A549 (cell line): ENCODE measurements at regions not wholly inside any gene's neighbourhood (a gene's known extent, or its start where the extent isn't known, plus 50 kb on each side); places are given as distances from the start of the nearest gene placed in this dataset.

Experiments used
- ATAC-seq, 2 experiments: fragments of 200-7000 bp in 1 of 2; fragments of >200 bp in 1 of 2; cut with Nextera tagmentation in 1 of 2; cut with Tn5 transposase in 1 of 2; 3 replicates each; pipeline versions ENCODE4 v1.8.0 to v1.9.1; 2018 to 2020; ENCODE audit warnings: mild to moderate bottlenecking in 1 of 2, moderate library complexity in 1 of 2
- CTCF ChIA-PET: fragments of 300-600 bp; sonication (Branson Sonifier 250); formaldehyde crosslinking; extraction: SDS; loops from one replicate; lab custom pipeline; 2021; ENCODE audit warnings: antibody characterized with exemption, inconsistent platforms; lab: Yijun Ruan, JAX
- POLR2A ChIA-PET: fragments of 350-600 bp; formaldehyde crosslinking; extraction: SDS; loops from one replicate; lab custom pipeline; 2021; ENCODE audit warnings: antibody characterized with exemption, inconsistent platforms; lab: Yijun Ruan, JAX
- DNase-seq, 2 experiments: peaks; one replicate each; pipeline versions ENCODE4 v3.0.0 to v3.0.0-alpha.2; 2011 to 2016; ENCODE audit warnings: low read depth in 1 of 2, low spot score in 1 of 2
- FAIRE-seq: peaks from 2 replicates; lab custom pipeline; 2011; peaks lifted over from hg19 to GRCh38; lab: Jason Lieb, UNC
- H3K27ac ChIP-seq, 2 experiments: fragments of >200 bp; sonication (Bioruptor Twin); formaldehyde crosslinking; 3 replicates each; pipeline ENCODE4 v1.5.1; 2016 to 2017
- H3K4me1 ChIP-seq: fragments of >200 bp; sonication (Bioruptor Twin); formaldehyde crosslinking; 3 replicates; pipeline ENCODE4 v1.6.1; 2016
- H3K4me2 ChIP-seq: fragments of >200 bp; sonication (Bioruptor Twin); formaldehyde crosslinking; 3 replicates; pipeline ENCODE4 v1.6.1; 2016
- H3K4me3 ChIP-seq: fragments of >200 bp; sonication (Bioruptor Twin); formaldehyde crosslinking; 3 replicates; pipeline ENCODE4 v1.5.1; 2016
- H3K9me3 ChIP-seq: fragments of >200 bp; sonication (Bioruptor Twin); formaldehyde crosslinking; 3 replicates; pipeline ENCODE4 v1.6.1; 2016
- BHLHE40 ChIP-seq: IDR thresholded peaks from 2 replicates; pipeline ENCODE4 v1.6.1; 2012; ENCODE audit warnings: low read depth, low read length, inconsistent platforms
- CBX2 ChIP-seq: fragments of 200-600 bp; sonication (generic); IDR thresholded peaks from 2 replicates; pipeline ENCODE4 v1.6.1; 2016; ENCODE audit warnings: low read depth, mild to moderate bottlenecking, borderline replicate concordance
- E2F6 ChIP-seq: IDR thresholded peaks from 2 replicates; pipeline ENCODE4 v1.6.1; 2012; ENCODE audit warnings: low read depth, borderline replicate concordance
- EHF ChIP-seq: fragments of 250-450 bp; sonication (Bioruptor Pico); IDR thresholded peaks from 2 replicates; pipeline ENCODE4 v1.5.0; 2020; ENCODE audit warnings: mild to moderate bottlenecking
- EHMT2 ChIP-seq: fragments of 200-600 bp; sonication (generic); IDR thresholded peaks from 2 replicates; pipeline ENCODE4 v1.6.1; 2016; ENCODE audit warnings: antibody characterized with exemption, low read depth, mild to moderate bottlenecking, moderate library complexity
- FOSB ChIP-seq: fragments of 250-450 bp; sonication (Bioruptor Pico); IDR thresholded peaks from 2 replicates; pipeline ENCODE4 v1.5.0; 2020; ENCODE audit warnings: mild to moderate bottlenecking, moderate library complexity
- FOXS1 ChIP-seq: fragments of 250-450 bp; sonication (Bioruptor Pico); IDR thresholded peaks from 2 replicates; pipeline ENCODE4 v1.5.0; 2020; ENCODE audit warnings: mild to moderate bottlenecking, moderate library complexity
- GATA3 ChIP-seq: IDR thresholded peaks from 2 replicates; pipeline ENCODE4 v1.6.1; 2012; ENCODE audit warnings: borderline replicate concordance
- HOXB5 ChIP-seq: fragments of 250-450 bp; sonication (Bioruptor Pico); IDR thresholded peaks from 2 replicates; pipeline ENCODE4 v1.5.0; 2020; ENCODE audit warnings: mild to moderate bottlenecking, moderate library complexity
- KDM1A ChIP-seq: fragments of 200-600 bp; sonication (generic); IDR thresholded peaks from 2 replicates; pipeline ENCODE4 v1.6.1; 2016; ENCODE audit warnings: low read depth, mild to moderate bottlenecking
- KDM5A ChIP-seq: fragments of 200-600 bp; sonication (generic); IDR thresholded peaks from 2 replicates; pipeline ENCODE4 v1.6.1; 2016; ENCODE audit warnings: antibody characterized with exemption, mild to moderate bottlenecking
- MAFK ChIP-seq: fragments of 450-650 bp; IDR thresholded peaks from 2 replicates; pipeline ENCODE4 v1.6.1; 2014; ENCODE audit not compliant: partially characterized antibody
- MAX ChIP-seq: IDR thresholded peaks from 2 replicates; pipeline ENCODE4 v1.6.1; 2012
- MAZ ChIP-seq: fragments of 150-350 bp; IDR thresholded peaks from 2 replicates; pipeline ENCODE4 v1.6.1; 2014; ENCODE audit warnings: antibody characterized with exemption, low read depth, low read length, borderline replicate concordance
- MYC ChIP-seq: IDR thresholded peaks from 2 replicates; pipeline ENCODE4 v1.6.1; 2012; ENCODE audit warnings: mild to moderate bottlenecking, inconsistent platforms, low read length, improper control_type of control experiment, borderline replicate concordance
- NPAS2 ChIP-seq: fragments of 250-450 bp; sonication (Bioruptor Pico); IDR thresholded peaks from 2 replicates; pipeline ENCODE4 v1.8.0; 2022; ENCODE audit warnings: mild to moderate bottlenecking, moderate library complexity, borderline replicate concordance
- NR3C1 ChIP-seq: fragments of >200 bp; sonication (Bioruptor Twin); formaldehyde crosslinking; IDR thresholded peaks from 3 replicates; pipeline ENCODE4 v1.6.1; 2017
- POLR2A ChIP-seq: IDR thresholded peaks from 2 replicates; pipeline ENCODE4 v1.6.1; 2012; ENCODE audit warnings: mild to moderate bottlenecking, low read length
- RAD21 ChIP-seq, 2 experiments: fragments of >200 bp in 1 of 2; sonication (Bioruptor Twin) in 1 of 2; formaldehyde crosslinking in 1 of 2; IDR thresholded peaks in 1 of 2; conservative IDR thresholded peaks in 1 of 2; 2 replicates in 1 of 2; 3 replicates in 1 of 2; pipeline ENCODE4 v1.6.1; 2012 to 2018; ENCODE audit warnings: inconsistent platforms in 1 of 2
- RARB ChIP-seq: fragments of 250-450 bp; sonication (Bioruptor Pico); IDR thresholded peaks from 2 replicates; pipeline ENCODE4 v1.8.0; 2021; ENCODE audit warnings: mild to moderate bottlenecking, moderate library complexity
- RCOR1 ChIP-seq: fragments of 150-350 bp; IDR thresholded peaks from 2 replicates; pipeline ENCODE4 v1.6.1; 2014; ENCODE audit warnings: antibody characterized with exemption, low read length, low read depth
- SREBF2 ChIP-seq: fragments of 450-650 bp; IDR thresholded peaks from 2 replicates; pipeline ENCODE4 v1.6.1; 2014; ENCODE audit warnings: mild to moderate bottlenecking, moderate library complexity
- ZFP36 ChIP-seq: fragments of 450-650 bp; IDR thresholded peaks from 2 replicates; pipeline ENCODE4 v1.6.1; 2014; ENCODE audit warnings: borderline replicate concordance; ENCODE audit not compliant: partially characterized antibody
- ZSCAN20 ChIP-seq: fragments of 250-450 bp; sonication (Bioruptor Pico); IDR thresholded peaks from 2 replicates; pipeline ENCODE4 v1.8.0; 2022; ENCODE audit warnings: mild to moderate bottlenecking, moderate library complexity
- WGBS: methylation state at CpG from one replicate; pipeline ENCODE4 v1.1.6; 2017; ENCODE audit errors: missing lambda C conversion rate; 5-methylcytosine and 5-hydroxymethylcytosine counted together
- TF ChIP-seq, protein P1 (sequence below): fragments of 200-600 bp; sonication (generic); IDR thresholded peaks from 2 replicates; pipeline ENCODE4 v1.6.1; 2016; ENCODE audit warnings: antibody characterized with exemption, mild to moderate bottlenecking, moderate library complexity
- TF ChIP-seq, protein P2 (sequence below): fragments of 250-450 bp; sonication (Bioruptor Pico); IDR thresholded peaks from 2 replicates; pipeline ENCODE4 v1.5.0; 2021; ENCODE audit warnings: mild to moderate bottlenecking, moderate library complexity, borderline replicate concordance

GRCh38 chr16:6190776-6191175 is 1093.2 kb upstream of the EEF2KMT start:
- no peak overlapping the region for H3K4me3 ChIP-seq
- H3K27ac ChIP-seq, result no peak overlapping the region
- ChIA-PET CTCF (no interaction called here), POLR2A (no interaction called here)
- H3K4me2 ChIP-seq, result no peak overlapping the region
- DNase-seq, result no peak
- no peak for ATAC-seq
- H3K4me1 ChIP-seq, result no peaks in the 10 kb centered on the region
- no peaks in the 10 kb centered on the region for H3K9me3 ChIP-seq
- 42% methylated on average over 7 of the region's 7 CpGs for WGBS
- TF ChIP-seq RARB (CRISPR knock-in tag) (no peak), HOXB5 (no peak), FOXS1 (CRISPR knock-in tag) (no peak), KDM5A (no peak), NPAS2 (no peak), BHLHE40 (no peak), FOSB (CRISPR knock-in tag) (no peak), NR3C1 (no peak)
- TF ChIP-seq, protein P1, sequence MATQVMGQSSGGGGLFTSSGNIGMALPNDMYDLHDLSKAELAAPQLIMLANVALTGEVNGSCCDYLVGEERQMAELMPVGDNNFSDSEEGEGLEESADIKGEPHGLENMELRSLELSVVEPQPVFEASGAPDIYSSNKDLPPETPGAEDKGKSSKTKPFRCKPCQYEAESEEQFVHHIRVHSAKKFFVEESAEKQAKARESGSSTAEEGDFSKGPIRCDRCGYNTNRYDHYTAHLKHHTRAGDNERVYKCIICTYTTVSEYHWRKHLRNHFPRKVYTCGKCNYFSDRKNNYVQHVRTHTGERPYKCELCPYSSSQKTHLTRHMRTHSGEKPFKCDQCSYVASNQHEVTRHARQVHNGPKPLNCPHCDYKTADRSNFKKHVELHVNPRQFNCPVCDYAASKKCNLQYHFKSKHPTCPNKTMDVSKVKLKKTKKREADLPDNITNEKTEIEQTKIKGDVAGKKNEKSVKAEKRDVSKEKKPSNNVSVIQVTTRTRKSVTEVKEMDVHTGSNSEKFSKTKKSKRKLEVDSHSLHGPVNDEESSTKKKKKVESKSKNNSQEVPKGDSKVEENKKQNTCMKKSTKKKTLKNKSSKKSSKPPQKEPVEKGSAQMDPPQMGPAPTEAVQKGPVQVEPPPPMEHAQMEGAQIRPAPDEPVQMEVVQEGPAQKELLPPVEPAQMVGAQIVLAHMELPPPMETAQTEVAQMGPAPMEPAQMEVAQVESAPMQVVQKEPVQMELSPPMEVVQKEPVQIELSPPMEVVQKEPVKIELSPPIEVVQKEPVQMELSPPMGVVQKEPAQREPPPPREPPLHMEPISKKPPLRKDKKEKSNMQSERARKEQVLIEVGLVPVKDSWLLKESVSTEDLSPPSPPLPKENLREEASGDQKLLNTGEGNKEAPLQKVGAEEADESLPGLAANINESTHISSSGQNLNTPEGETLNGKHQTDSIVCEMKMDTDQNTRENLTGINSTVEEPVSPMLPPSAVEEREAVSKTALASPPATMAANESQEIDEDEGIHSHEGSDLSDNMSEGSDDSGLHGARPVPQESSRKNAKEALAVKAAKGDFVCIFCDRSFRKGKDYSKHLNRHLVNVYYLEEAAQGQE, result no peak
- FAIRE-seq, result no peak

DNA sequence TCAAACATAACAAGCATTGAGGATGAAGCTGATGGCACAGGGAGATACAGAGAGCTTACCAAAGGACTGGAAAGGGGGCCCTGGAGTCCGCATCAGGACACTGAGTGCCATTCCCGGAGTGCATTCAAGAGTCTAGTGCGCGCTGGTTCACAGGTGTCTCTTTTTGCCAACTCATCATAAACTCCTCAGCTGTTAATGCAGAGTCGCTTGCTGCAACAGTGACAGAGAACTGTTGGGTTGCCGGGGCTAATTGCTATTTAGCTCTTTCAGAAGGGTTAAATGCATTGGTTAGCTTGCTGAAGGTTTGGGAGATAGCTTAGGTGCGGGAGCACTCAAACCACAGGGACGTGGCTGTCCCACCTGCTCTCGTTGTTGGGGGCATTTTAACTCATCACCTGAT is 1091.6 kb upstream of the EEF2KMT start:
- DNase-seq, result no peak
- POLR2A ChIA-PET, result no interaction called here

GRCh38 chr16:6177616-6178180 is 1080.1 kb upstream of the EEF2KMT start:
- ATAC-seq (no peak), DNase-seq (no peak), FAIRE-seq (no peak)
- no peak overlapping the region for H3K4me2 ChIP-seq
- POLR2A ChIA-PET, result no interaction called here
- no peaks in the 10 kb centered on the region for H3K9me3 ChIP-seq
- 20% methylated on average over 5 of the region's 5 CpGs for WGBS
- H3K27ac ChIP-seq, result no peak overlapping the region
- H3K4me1 ChIP-seq, result no peaks in the 10 kb centered on the region
- CTCF ChIA-PET, result no interaction called here
- no peak overlapping the region for H3K4me3 ChIP-seq
- TF ChIP-seq, protein P1, result no peak
- TF ChIP-seq ZSCAN20 (CRISPR knock-in tag) (no peak), CBX2 (no peak), RAD21 (conservative IDR thresholded peaks at IDR 0.05 in 1 of 2, IDR thresholded peaks at IDR 0.05 in 1 of 2) (no peak), POLR2A (no peak), NR3C1 (no peak), EHF (no peak), MAX (no peak), BHLHE40 (no peak), E2F6 (no peak), RCOR1 (no peak), GATA3 (no peak), KDM1A (no peak), ZFP36 (no peak), SREBF2 (no peak), EHMT2 (no peak), MAZ (no peak)
- TF ChIP-seq, protein P2, sequence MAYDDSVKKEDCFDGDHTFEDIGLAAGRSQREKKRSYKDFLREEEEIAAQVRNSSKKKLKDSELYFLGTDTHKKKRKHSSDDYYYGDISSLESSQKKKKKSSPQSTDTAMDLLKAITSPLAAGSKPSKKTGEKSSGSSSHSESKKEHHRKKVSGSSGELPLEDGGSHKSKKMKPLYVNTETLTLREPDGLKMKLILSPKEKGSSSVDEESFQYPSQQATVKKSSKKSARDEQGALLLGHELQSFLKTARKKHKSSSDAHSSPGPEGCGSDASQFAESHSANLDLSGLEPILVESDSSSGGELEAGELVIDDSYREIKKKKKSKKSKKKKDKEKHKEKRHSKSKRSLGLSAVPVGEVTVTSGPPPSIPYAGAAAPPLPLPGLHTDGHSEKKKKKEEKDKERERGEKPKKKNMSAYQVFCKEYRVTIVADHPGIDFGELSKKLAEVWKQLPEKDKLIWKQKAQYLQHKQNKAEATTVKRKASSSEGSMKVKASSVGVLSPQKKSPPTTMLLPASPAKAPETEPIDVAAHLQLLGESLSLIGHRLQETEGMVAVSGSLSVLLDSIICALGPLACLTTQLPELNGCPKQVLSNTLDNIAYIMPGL, result no peak

More for the DNA sequence above, 1091.6 kb upstream of the EEF2KMT start:
- H3K9me3 ChIP-seq, result no peaks in the 10 kb centered on the region
- H3K27ac ChIP-seq, result no peak overlapping the region
- WGBS, result 12% methylated on average over 9 of the region's 9 CpGs
- TF ChIP-seq MAFK, result peak; percentile 81
- no peak for TF ChIP-seq MYC
- FAIRE-seq, result no peak
- H3K4me2 ChIP-seq, result no peak overlapping the region
- no peaks in the 10 kb centered on the region for H3K4me1 ChIP-seq
- H3K4me3 ChIP-seq, result no peak overlapping the region
- CTCF ChIA-PET, result interaction anchor here (0.6 kb wide), 1 partner anchor 12 kb away, joined by 3 read pairs; no protein-coding TSS in a partner anchor
- ATAC-seq, result no peak
